ENCODE measurements at regions not wholly inside any gene's neighbourhood (a gene's known extent, or its start where the extent isn't known, plus 50 kb on each side); places are given as distances from the start of the nearest gene placed in this dataset.

- TF ChIP-seq CTCF (optimal IDR thresholded peaks at IDR 0.05 in 1 of 3, IDR thresholded peaks at IDR 0.05 in 1 of 3, conservative IDR thresholded peaks at IDR 0.05 in 1 of 3; ENCODE audit: extremely low read depth in 1 of 3, insufficient read depth in 2 of 3, low read length in 3 of 3), result no peak
- no peak for TF ChIP-seq EZH2 (IDR thresholded peaks at IDR 0.05; ENCODE audit: low read length)
Observed at GRCh38 chr3:66154444-66154861, 66.3 kb upstream of the SLC25A26 start.
